NCI-H2081 (cell line): ENCODE measurements at regions not wholly inside any gene's neighbourhood (a gene's known extent, or its start where the extent isn't known, plus 50 kb on each side); places are given as distances from the start of the nearest gene placed in this dataset.

Experiments used
- DNase-seq, 2 experiments: peaks; one replicate each; lab custom pipeline; 2025; lab: John Stamatoyannopoulos, UW

DNA sequence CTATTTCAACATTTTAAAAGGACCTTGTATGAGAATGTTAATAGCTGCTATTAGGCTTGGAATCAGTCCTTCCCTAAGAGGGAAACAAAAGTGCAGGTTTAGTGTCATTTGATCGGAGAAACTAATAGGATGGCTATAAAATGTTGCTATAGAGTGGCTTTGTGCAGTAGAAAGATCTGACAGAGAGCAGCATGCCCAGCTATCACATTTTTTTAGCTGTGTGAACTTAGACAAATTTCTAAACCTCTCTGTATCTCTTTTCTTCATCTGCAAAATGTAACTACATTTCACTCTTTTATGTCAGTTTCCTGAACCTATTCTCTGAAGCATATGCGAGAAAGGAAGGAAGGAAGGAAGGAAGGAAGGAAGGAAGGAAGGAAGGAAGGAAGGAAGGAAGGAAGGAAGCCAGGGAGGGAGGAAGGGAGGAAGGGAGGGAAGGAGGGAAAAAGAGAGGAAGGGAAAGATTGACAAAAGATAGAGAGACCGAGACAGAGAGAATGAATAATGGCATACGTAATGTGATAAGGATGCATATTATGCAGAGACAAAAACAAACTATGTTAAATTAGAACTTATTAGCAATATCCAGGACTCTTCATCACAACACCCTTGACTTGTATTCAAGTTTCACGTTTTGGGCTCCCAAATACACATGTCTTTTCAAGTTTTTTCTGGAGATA, 52.6 kb upstream of the CDH8 start:
- no peak for DNase-seq
